DMS53 (cell line): ENCODE measurements at regions not wholly inside any gene's neighbourhood (a gene's known extent, or its start where the extent isn't known, plus 50 kb on each side); places are given as distances from the start of the nearest gene placed in this dataset.
"Not testable (repeated sequence)": the region's sequence is repeated elsewhere in the genome, so short reads cannot be mapped to it uniquely, and the experiment has no call there.

ENCODE experiments used
- DNase-seq: peaks from one replicate; lab custom pipeline; 2025; lab: John Stamatoyannopoulos, UW

- DNase-seq, result not testable (repeated sequence)
Observed at GRCh38 chr19:23984911-23985310, 70.2 kb downstream of the ZNF726 start.

DNA sequence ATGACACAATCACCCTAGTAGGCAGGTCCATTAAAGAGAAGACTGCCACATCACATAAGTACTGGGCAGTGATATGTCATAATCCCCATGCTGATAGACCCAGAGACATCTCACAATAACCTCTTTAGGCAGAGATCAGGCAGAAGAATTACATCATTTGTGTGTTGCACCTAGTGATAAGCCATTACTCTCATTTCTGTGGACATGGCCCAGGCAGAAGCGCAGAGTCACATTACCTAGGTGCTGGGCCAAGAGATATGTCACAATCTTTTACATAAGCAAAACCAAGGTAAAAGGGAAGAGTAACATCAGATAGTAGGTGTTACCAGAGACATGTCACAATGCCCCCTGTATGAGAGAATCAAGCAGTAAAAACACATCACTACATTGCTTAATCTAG lies 71.9 kb downstream of the ZNF726 start:
- no peak for DNase-seq

DNA sequence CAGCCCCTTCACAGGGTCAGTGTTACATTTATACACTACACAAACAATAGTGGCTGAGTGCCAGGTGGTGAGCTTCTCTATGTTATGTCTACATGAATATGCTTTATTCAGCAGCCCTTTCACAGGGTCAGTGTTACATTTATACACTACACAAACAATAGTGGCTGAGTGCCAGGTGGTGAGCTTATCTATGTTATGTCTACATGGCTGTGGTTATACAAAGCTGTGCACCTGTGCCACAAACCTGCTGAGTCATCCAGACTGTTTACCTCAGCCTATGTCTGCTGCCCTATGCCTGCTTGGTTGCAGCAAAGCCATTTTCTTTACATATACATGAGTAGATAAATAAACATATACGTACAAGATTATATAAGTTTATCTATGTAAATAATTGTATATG lies 76.5 kb downstream of the ZNF726 start:
- DNase-seq, result peak; percentile 98

DNA sequence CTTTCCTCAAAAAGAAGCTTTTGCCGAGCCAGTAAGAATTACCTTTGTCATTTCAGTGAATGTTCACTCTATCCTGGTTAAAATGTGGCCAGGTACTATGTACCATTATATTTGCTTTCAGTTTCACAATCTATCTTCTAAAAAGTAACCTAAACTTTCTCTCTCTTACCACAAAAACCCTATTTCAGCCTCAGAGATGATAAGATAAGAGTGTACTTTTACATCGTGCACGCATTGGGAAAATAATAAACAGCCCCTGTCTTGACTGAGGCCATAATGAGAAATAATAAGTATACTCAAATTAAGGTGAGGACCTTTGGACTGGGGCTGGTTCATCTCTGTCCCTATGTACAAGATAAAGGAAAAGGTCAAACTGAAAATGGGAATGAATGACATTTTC lies 77.7 kb downstream of the ZNF726 start:
- DNase-seq, result no peak

- DNase-seq, result peak; percentile 27
Observed at GRCh38 chr19:23993440-23993839, 78.8 kb downstream of the ZNF726 start.

GRCh38 chr19:23996549-23996948 lies 81.9 kb downstream of the ZNF726 start:
- peak; percentile 59 for DNase-seq

DNA sequence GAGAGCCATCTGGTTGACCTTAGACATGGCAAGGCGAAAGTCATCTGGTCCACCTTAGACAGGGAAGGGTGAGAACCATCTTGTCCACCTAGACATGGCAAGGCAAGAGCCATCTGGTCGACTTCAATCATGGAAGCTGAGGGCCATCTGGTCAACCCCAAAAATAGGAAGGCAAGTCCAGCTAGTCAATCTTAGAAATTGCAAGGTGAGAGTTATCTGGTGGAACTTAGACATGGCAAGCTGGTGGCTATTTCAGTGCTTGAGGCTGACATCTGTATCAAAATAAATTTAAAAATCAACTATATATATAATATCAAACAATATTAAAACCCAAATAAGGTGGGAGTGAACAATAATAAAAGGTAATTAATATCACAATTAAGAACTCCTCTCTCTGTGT lies 83.9 kb downstream of the ZNF726 start:
- DNase-seq, result no peak

- peak; percentile 36 for DNase-seq
Observed at GRCh38 chr19:23999821-24000610, 85.3 kb downstream of the ZNF726 start.

GRCh38 chr19:24000656-24001055 lies 86.0 kb downstream of the ZNF726 start:
- DNase-seq, result peak; percentile 55

DNA sequence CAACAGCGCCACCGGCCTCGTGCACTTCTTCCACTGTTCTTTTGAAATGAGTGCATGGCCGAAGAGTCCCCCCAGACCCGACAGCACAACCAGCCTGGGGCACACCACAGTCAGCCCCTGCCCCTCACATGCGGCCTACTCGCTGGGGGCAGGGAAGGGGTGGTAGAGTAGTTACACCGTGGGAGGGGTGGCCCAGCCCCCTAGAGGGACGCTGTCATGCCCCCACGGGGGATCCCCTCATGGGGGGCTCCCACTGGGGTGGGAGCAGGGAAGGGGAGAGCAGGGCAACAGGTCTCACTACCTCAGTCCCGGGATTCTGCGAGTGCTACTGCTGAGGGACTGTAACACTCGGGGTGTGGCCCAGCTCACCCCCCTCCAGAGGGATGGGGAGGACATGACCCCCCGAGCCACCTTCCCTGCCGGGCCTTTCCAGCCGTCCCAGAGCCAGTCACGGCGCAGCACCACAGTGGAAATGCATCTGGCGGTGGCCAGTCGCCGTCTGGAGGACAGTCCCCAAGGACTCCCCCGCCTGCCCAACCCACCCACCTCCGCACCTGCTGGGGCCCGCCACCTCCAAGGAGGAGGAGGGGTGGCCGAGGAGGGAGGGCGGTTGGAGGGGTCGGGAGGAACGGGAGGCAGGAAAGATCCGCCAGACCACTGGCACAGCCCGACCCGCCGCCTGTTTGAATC lies 84.6 kb upstream of the ZNF254 start:
- no peak for DNase-seq

GRCh38 chr19:24003537-24003936 lies 83.5 kb upstream of the ZNF254 start:
- no peak for DNase-seq

- DNase-seq, result peak; percentile 35
Observed at GRCh38 chr19:24004166-24004565, 82.8 kb upstream of the ZNF254 start.

GRCh38 chr19:24029941-24030636 lies 56.9 kb upstream of the ZNF254 start:
- peak; percentile 87 for DNase-seq

DNA sequence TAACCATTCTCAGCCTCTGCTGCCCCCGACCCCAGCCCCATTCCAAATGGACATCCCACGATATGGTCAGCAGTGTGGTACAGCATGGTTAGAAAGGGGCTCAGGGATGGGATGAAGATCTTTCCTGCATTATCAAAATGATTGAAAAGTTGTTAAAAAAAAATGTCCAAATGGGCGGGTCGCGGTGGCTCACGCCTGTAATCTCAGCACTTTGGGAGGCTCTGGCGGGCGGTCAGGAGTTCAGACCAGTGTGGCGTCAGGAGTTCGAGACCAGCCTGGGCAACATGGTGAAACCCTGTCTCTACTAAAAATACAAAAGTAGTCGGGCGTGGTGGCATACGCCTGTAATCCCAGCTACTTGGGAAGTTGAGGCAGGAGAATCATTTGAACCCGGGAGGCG lies 54.3 kb upstream of the ZNF254 start:
- no peak for DNase-seq

GRCh38 chr19:24033301-24033962 lies 53.6 kb upstream of the ZNF254 start:
- peak; percentile 95 for DNase-seq

DNA sequence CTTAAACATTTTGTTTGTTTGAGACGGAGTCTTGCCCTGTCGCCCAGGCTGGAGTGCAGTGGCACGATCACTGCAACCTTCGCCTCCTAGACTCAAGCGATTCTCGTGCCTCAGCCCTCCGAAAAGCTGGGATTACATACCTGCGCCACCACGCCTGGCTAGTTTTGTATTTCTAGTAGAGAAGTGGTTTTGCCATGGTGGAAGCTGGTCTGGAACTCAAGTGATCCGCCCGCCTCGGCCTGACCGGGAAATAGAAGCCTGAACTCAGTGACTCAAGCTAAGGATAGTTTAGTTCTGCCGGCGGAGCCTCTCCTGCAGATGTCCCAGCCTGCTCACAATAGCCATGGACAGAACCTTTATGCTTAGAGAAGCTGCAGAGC lies 53.0 kb upstream of the ZNF254 start:
- DNase-seq, result peak; percentile 62

GRCh38 chr19:24035261-24035880 lies 51.6 kb upstream of the ZNF254 start:
- DNase-seq, result not testable (repeated sequence)
